ENCODE measurements at regions not wholly inside any gene's neighbourhood (a gene's known extent, or its start where the extent isn't known, plus 50 kb on each side); places are given as distances from the start of the nearest gene placed in this dataset.

GRCh38 chr12:129973236-129973961 is 69.6 kb upstream of the TMEM132D start:
- Histone ChIP-seq H2AFZ (no peak overlapping the region), H3K4me3 (no peak overlapping the region), H3K27ac (no peak overlapping the region), H3K4me2 (no peak overlapping the region), H4K20me1 (ENCODE audit: insufficient read depth, poor library complexity, severe bottlenecking) (no peaks in the 10 kb centered on the region), H3K79me2 (no peaks in the 10 kb centered on the region), H3K9me2 (replicated peaks; ENCODE audit: insufficient read depth) (no peaks in the 10 kb centered on the region), H3K27me3 (no peaks in the 10 kb centered on the region), H3K9me3 (ENCODE audit: low read depth) (no peaks in the 10 kb centered on the region), H3K4me1 (ENCODE audit: insufficient read depth) (no peaks in the 10 kb centered on the region), H3K36me3 (replicated peaks; ENCODE audit: insufficient read depth, low read depth) (no peaks in the 10 kb centered on the region)
- TF ChIP-seq EZH2 (IDR thresholded peaks at IDR 0.05; ENCODE audit: borderline replicate concordance) (no peak), EZH2phosphoT487 (IDR thresholded peaks at IDR 0.05; ENCODE audit: low read depth, severe bottlenecking, unreplicated experiment) (no peak), CTCF (IDR thresholded peaks at IDR 0.05; ENCODE audit: poor library complexity) (no peak)
- WGBS (ENCODE audit: low lambda C conversion rate, missing lambda C conversion rate), result 62% methylated on average over 6 of the region's 6 CpGs
- DNase-seq (ENCODE audit: low spot score), result no peak

GRCh38 chr12:129984106-129984505 is 80.3 kb upstream of the TMEM132D start:
- Histone ChIP-seq H3K4me2 (no peak overlapping the region), H3K79me2 (no peaks in the 10 kb centered on the region), H3K36me3 (replicated peaks; ENCODE audit: insufficient read depth, low read depth) (no peaks in the 10 kb centered on the region), H3K9me3 (ENCODE audit: low read depth) (no peaks in the 10 kb centered on the region), H2AFZ (no peak overlapping the region), H3K27me3 (peaks cover 11% of the 10 kb centered on the region), H3K4me1 (ENCODE audit: insufficient read depth) (no peaks in the 10 kb centered on the region), H4K20me1 (ENCODE audit: insufficient read depth, poor library complexity, severe bottlenecking) (no peaks in the 10 kb centered on the region), H3K9me2 (replicated peaks; ENCODE audit: insufficient read depth) (no peaks in the 10 kb centered on the region), H3K4me3 (no peak overlapping the region), H3K27ac (no peak overlapping the region)
- TF ChIP-seq EZH2phosphoT487 (IDR thresholded peaks at IDR 0.05; ENCODE audit: low read depth, severe bottlenecking, unreplicated experiment), result no peak
- no peak for TF ChIP-seq CTCF (IDR thresholded peaks at IDR 0.05; ENCODE audit: poor library complexity)
- no peak for TF ChIP-seq EZH2 (IDR thresholded peaks at IDR 0.05; ENCODE audit: borderline replicate concordance)
- no peak for DNase-seq (ENCODE audit: low spot score)
- 45% methylated on average over 4 of the region's 4 CpGs for WGBS (ENCODE audit: low lambda C conversion rate, missing lambda C conversion rate)

GRCh38 chr12:129987841-129988240 is 84.0 kb upstream of the TMEM132D start:
- 82% methylated on average over 5 of the region's 5 CpGs for WGBS (ENCODE audit: low lambda C conversion rate, missing lambda C conversion rate)
- no peaks in the 10 kb centered on the region for H3K79me2 ChIP-seq
- H2AFZ ChIP-seq, result no peak overlapping the region
- no peak for TF ChIP-seq EZH2phosphoT487 (IDR thresholded peaks at IDR 0.05; ENCODE audit: low read depth, severe bottlenecking, unreplicated experiment)
- no peak for TF ChIP-seq EZH2 (IDR thresholded peaks at IDR 0.05; ENCODE audit: borderline replicate concordance)
- TF ChIP-seq CTCF (IDR thresholded peaks at IDR 0.05; ENCODE audit: poor library complexity), result no peak
- no peaks in the 10 kb centered on the region for H3K9me2 ChIP-seq (replicated peaks; ENCODE audit: insufficient read depth)
- no peak overlapping the region for H3K4me3 ChIP-seq
- H3K27me3 ChIP-seq, result peaks cover 11% of the 10 kb centered on the region
- no peaks in the 10 kb centered on the region for H4K20me1 ChIP-seq (ENCODE audit: insufficient read depth, poor library complexity, severe bottlenecking)
- H3K4me2 ChIP-seq, result no peak overlapping the region
- no peak overlapping the region for H3K27ac ChIP-seq
- H3K36me3 ChIP-seq (replicated peaks; ENCODE audit: insufficient read depth, low read depth), result no peaks in the 10 kb centered on the region
- no peak for DNase-seq (ENCODE audit: low spot score)
- no peaks in the 10 kb centered on the region for H3K9me3 ChIP-seq (ENCODE audit: low read depth)
- no peaks in the 10 kb centered on the region for H3K4me1 ChIP-seq (ENCODE audit: insufficient read depth)

All from hepatocyte (in vitro differentiated cells).